NCI-H524 (cell line): ENCODE measurements at regions not wholly inside any gene's neighbourhood (a gene's known extent, or its start where the extent isn't known, plus 50 kb on each side); places are given as distances from the start of the nearest gene placed in this dataset.
"Not testable (repeated sequence)": the region's sequence is repeated elsewhere in the genome, so short reads cannot be mapped to it uniquely, and the experiment has no call there.

Experiments
- DNase-seq, 2 experiments: peaks; one replicate each; lab custom pipeline; 2025; lab: John Stamatoyannopoulos, UW

DNA sequence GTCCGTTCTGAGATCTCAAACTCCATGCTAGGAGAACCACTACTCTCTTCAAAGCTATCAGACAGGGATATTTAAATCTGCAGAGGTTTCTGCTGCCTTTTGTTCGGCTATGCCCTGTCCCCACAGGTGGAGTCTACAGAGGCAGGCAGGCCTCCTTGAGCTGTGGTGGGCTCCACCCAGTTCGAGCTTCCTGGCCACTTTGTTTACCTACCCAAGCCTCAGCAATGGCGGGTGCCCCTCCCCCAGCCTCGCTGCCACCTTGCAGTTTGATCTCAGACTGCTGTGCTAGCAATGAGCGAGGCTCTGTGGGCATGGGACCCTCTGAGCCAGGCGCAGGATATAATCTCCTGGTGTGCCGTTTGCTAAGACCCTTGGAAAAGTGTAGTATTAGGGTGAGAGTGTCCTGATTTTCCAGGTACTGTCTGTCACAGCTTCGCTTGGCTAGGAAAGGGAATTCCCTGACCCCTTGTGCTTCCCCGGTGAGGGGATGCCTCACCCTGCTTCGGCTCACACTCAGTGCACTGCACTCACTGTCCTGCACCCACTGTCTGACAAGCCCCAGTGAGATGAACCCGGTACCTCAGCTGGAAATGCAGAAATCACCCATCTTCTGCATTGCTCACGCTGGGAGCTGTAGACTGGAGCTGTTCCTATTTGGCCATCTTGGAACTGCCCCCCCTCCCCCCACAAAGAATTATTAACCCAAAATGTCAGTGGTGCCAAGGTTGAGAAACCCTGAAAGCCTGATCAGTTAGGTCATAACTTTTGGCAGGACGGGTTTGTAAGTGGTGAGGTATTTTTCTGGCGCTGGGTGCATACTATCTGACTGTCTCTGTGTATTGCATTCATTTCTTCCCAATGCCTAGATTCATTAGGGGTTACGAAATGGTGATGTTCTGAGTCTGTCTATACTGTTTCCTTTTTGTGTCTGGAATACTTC is 181.4 kb downstream of the TEX29 start:
- not testable (repeated sequence) for DNase-seq

GRCh38 chr13:111502957-111503356 is 182.5 kb downstream of the TEX29 start:
- DNase-seq: no peak

DNA sequence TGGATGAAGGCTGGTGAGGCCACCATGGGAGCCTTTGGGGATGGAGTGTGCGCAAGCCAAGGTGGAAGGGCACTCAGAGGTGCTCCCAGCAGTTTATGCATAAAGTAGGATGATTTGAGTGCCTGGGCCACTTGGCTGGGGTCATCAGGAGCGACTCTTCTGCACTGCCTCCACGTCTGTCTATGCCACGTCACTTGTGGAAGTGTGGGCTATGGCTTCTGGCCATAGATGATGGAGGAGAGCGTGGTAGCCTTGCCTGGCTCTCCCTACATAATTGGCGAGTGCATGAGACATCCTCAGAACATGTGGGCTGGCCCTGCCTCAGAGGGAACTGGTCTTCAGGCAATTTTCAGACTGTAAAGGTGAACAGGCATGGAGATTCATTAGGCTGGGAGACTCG is 182.9 kb downstream of the TEX29 start:
- DNase-seq: no peak

- no peak for DNase-seq
Measured at GRCh38 chr13:111503905-111504695, 183.7 kb downstream of the TEX29 start.

DNA sequence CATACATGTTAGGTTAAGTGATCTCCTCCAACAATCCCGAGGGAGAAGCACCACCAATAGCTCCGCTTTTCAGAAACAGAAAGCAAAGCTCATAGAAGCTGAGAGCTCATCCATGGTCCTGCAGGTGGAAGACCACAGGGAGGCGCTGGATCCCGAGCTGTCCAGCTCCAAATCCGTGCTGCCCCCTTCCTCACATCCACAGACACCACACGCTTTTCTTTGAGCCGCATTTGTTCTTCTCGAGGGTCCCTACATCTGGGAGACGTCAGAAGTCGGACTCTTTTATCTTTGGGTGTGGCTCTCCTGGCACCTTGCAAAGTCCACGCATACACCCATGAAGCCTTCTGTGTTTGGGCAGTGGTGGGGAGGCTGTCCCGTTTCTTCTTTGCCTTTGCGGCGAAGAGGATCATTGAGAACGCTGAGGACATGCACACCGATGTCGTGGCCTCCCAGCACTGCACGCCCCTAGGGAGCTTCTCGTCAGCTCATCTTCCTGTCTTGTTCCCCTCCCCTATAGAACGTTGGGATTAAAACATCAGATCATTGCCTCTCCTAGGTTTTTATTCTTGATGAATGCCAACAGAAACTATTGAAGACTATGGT is 184.8 kb downstream of the TEX29 start:
- DNase-seq: peak; percentile 7 to 36

- no peak for DNase-seq
Measured at GRCh38 chr13:111506125-111506524, 185.7 kb downstream of the TEX29 start.

GRCh38 chr13:111506621-111507020 is 186.2 kb downstream of the TEX29 start:
- no peak for DNase-seq

DNA sequence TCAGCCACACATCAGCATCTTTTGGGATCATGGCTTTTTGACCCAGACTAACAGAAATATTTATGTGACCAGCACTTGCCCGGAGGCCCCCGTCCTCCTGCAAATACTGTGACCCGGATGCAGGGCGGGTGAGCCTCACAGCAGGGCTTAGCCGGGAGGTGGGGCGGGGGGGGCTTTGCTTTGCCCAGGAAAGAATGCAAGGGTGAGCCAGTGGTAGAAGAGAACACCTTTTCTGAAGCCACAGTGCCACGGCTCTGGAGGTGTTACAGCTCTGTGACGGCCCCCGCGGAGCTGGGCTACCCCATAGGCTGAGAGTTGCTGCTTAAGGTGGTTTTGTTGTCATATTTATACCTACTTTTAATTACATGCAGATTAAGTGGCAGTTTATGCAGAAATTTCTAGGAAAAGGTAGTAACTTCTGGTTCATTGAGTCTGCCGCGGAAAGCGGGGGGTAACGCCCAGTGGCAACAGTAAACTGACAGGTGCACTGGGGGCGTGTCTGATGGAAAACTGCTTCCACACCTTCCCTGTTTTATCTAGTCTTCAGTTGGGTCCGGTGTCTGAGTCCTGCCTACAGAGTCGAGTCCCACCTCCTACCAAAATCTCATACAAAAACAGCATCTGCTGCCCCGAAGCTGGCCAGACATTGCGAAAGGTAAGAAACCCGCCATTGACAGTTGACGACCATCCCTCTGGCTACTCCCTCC is 187.9 kb downstream of the TEX29 start:
- DNase-seq: no peak

DNA sequence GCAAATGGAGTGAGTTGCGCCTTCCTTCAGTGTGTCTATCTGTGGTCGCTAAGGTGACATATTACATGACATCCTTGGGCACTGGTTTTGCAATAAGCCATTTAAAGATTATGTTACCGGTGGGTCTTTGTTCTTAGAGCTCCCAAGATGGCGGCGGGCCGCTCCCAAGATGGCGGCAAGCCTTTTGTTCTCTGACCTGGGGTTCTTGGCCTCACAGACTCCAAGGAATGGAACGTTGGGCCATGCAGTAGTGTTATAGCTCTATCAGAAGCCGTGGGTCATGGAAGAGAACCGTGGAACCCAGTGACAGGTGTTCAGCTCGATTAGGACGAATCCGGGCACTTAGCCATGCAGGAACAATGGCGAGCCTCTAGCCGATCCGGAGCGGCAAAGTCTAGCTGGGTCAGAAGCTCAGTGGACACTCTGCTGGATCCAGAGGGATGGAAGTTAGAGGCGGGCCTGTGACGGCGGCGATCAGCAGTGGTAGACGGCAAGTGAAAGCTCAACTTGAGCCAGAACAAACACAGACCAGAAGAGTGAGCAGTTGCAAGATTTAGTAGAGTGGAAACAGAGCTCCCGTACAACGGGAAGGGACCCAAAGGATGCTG is 188.6 kb downstream of the TEX29 start:
- DNase-seq: no peak

- no peak for DNase-seq
Measured at GRCh38 chr13:111510502-111511218, 190.2 kb downstream of the TEX29 start.

- DNase-seq: no peak
Measured at GRCh38 chr13:111511219-111511732, 190.8 kb downstream of the TEX29 start.

DNA sequence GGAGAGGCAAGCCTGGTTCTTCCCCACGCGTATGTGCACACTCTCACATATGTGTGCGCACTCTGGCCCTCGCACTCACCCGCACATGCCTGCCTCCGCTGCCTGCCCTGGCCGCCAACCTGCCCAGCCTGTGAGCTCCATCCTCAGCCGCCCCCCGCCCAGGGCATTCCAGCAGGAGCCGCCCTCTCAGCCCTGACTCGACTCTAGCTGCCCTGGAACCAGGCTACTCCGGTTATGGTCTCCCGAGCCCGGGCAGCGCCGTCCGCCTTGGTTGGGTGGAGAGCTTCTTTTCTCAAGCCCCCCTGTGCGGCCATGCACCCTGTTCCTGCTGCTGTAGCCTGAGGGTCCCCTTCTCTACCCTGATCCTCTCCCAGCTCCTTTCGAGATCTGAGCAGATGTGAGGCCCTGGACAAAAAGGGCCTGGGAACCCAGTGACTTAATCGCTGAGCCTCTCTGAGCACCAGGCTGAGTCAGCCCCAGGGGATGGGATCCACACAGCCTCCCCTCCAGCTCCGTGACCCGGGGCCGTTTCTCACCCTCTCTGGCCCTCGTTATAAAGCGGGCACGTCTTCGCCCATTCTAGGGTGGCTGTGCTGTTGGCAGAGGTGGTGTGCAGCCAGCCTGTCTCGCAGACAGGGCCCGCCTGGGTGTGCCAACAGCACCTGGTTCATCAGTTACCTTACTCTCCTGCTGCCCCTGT is 191.5 kb downstream of the TEX29 start:
- no peak for DNase-seq

GRCh38 chr13:111512707-111513106 is 192.3 kb downstream of the TEX29 start:
- no peak for DNase-seq

DNA sequence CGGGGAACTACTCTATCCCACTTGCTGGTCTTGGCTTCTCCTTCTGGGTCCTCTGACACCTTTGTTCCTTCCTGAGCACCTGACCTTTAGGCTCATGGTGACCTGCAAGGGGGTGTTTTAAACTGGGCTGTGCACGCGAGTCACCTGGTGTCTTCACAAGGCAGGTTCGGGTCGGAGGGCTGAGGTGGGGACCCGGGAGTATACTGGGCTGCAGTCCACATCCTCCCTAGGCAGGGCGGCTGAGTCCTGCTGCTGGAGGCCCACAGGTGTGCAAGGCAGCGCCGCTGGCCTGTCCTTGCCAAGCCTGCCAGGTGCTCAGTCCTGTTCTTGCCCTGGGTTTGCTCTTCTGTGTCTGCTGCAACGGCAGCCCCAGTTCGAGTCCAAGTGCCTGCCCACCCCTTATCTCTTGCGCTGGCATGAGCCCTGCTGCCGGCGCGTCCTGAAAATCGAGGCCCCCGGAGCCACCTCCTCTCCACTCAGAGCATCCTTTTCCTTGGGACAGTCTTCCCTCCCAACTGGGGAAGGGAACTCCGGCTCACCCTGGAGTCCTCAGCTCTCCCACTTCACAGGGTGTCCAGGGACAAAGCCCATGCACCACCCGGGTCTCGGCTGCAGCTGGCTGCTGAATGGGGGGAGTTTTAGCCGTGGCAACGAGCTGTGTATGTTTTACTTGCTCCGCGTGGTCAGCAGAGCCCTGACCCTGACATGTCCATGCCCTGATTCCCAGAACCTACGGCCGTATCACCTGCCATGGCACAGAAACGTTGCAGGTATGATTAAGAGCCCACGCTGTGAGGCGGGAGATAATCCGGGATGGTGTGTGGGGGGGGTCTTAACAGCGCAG is 193.5 kb downstream of the TEX29 start:
- no peak for DNase-seq

DNA sequence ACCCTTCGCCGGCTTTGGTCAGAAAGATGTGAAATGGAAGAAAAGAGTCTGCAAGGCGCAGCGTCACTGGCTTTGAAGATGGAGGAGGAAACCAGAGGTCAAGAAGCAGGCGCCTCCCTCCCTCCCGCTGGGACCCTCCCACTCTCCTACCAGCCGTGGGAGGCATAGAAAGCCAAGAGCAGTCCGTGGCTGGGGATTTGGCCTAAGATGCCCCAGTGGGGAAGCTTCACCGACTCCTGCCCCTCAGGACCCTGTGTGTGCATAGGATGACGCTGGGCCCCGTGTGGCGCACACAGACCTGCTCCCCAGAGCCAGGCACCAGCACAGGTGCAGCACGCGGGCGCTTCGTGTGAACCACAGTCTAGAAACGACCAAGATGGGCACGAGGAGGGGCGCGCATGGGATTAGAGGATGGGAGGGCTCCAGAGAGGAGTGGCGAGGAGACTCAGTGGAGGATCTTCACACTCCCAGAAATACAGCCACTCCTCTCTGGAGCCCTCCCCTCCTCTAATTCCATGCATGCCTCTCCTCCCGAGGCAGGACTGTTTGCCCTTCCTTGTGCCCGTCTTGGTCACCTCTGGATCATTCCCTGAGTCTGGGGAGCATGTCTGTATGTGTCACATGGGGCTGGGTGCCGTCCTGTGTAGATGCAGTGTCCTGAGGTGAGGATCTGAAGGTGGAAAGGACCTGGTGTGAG is 194.3 kb downstream of the TEX29 start:
- no peak for DNase-seq

DNA sequence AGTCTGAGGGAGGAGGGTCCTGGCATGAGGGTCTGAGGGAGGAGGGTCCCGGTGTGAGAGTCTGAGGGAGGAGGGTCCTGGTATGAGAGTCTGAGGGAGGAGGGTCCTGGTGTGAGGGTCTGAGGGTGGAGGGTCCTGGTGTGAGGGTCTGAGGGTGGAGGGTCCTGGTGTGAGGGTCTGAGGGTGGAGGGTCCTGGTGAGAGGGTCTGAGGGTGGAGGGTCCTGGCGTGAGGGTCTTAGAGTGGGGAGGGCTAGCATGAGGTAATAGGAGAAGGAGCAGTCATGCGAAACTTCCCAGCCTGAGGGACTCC is 194.8 kb downstream of the TEX29 start:
- DNase-seq: no peak

GRCh38 chr13:111515635-111516034 is 195.2 kb downstream of the TEX29 start:
- no peak for DNase-seq
